ENCODE measurements at regions not wholly inside any gene's neighbourhood (a gene's known extent, or its start where the extent isn't known, plus 50 kb on each side); places are given as distances from the start of the nearest gene placed in this dataset.

GRCh38 chr3:20808864-20809263, 622.9 kb upstream of the SGO1 start:
- H3K27me3 ChIP-seq (ENCODE audit: control insufficient read depth in 2 of 2, insufficient read depth in 2 of 2, low read length in 2 of 2) = no peaks in the 10 kb centered on the region
- H2AFZ ChIP-seq (ENCODE audit: insufficient read depth, low read depth, low read length, poor library complexity, severe bottlenecking) = no peak overlapping the region
- Mint-ChIP-seq H3K9me3 (peaks cover 0 to 13% (median 3%) of the 10 kb centered on the region in 7 donors), H3K4me3 (no peak overlapping the region), H3K36me3 (no peaks in the 10 kb centered on the region), H3K27ac (no peak overlapping the region), H3K4me1 (no peaks in the 10 kb centered on the region), H3K27me3 (ENCODE audit: low read depth in 3 of 3) (no peaks in the 10 kb centered on the region)
- H3K4me2 ChIP-seq (replicated peaks; ENCODE audit: extremely low read depth, low read length, poor library complexity, severe bottlenecking) = no peak overlapping the region
- H3K79me2 ChIP-seq (ENCODE audit: insufficient read depth, low read length) = no peaks in the 10 kb centered on the region
- H4K20me1 ChIP-seq (ENCODE audit: insufficient read depth, low read length) = no peaks in the 10 kb centered on the region
- intact Hi-C loops (cut with micrococcal nuclease) = no loop called here
- H3K36me3 ChIP-seq (replicated peaks in 1 of 2; ENCODE audit: control insufficient read depth in 1 of 2, insufficient read depth in 2 of 2, low read length in 2 of 2) = no peaks in the 10 kb centered on the region
- DNase-seq = no peak
- no peak overlapping the region for H3K4me3 ChIP-seq (replicated peaks in 1 of 3; ENCODE audit: low read depth in 2 of 3, low read length in 3 of 3)
- H3K27ac ChIP-seq (ENCODE audit: low read depth in 1 of 2, low read length in 2 of 2) = no peak overlapping the region
- no peaks in the 10 kb centered on the region for H3K4me1 ChIP-seq (ENCODE audit: control insufficient read depth in 1 of 2, insufficient read depth in 2 of 2, low read length in 2 of 2)
- H3K9ac ChIP-seq (ENCODE audit: insufficient read depth, low read length, poor library complexity, severe bottlenecking) = no peak overlapping the region
- 100% methylated on average over 1 of the region's 2 CpGs for WGBS (ENCODE audit: insufficient coverage)
- no peak for TF ChIP-seq CTCF (IDR thresholded peaks at IDR 0.05)
- no peaks in the 10 kb centered on the region for H3K9me3 ChIP-seq (replicated peaks in 1 of 2; ENCODE audit: control insufficient read depth in 1 of 2, insufficient read depth in 1 of 2, low read length in 2 of 2)

GRCh38 chr3:20798666-20799065, 612.7 kb upstream of the SGO1 start:
- Mint-ChIP-seq H3K27ac (no peak overlapping the region), H3K4me1 (no peaks in the 10 kb centered on the region), H3K9me3 (peaks cover 2 to 9% (median 4%) of the 10 kb centered on the region in 7 donors), H3K27me3 (ENCODE audit: low read depth in 3 of 3) (peaks cover 0 to 1% (median 1%) of the 10 kb centered on the region in 3 donors), H3K36me3 (no peaks in the 10 kb centered on the region), H3K4me3 (no peak overlapping the region)
- Histone ChIP-seq H3K79me2 (ENCODE audit: insufficient read depth, low read length) (no peaks in the 10 kb centered on the region), H3K27me3 (ENCODE audit: control insufficient read depth in 2 of 2, insufficient read depth in 2 of 2, low read length in 2 of 2) (no peaks in the 10 kb centered on the region), H3K4me2 (replicated peaks; ENCODE audit: extremely low read depth, low read length, poor library complexity, severe bottlenecking) (no peak overlapping the region), H3K4me1 (ENCODE audit: control insufficient read depth in 1 of 2, insufficient read depth in 2 of 2, low read length in 2 of 2) (no peaks in the 10 kb centered on the region), H3K27ac (ENCODE audit: low read depth in 1 of 2, low read length in 2 of 2) (no peak overlapping the region), H3K4me3 (replicated peaks in 1 of 3; ENCODE audit: low read depth in 2 of 3, low read length in 3 of 3) (no peak overlapping the region), H2AFZ (ENCODE audit: insufficient read depth, low read depth, low read length, poor library complexity, severe bottlenecking) (no peak overlapping the region), H3K36me3 (replicated peaks in 1 of 2; ENCODE audit: control insufficient read depth in 1 of 2, insufficient read depth in 2 of 2, low read length in 2 of 2) (no peaks in the 10 kb centered on the region), H3K9me3 (replicated peaks in 1 of 2; ENCODE audit: control insufficient read depth in 1 of 2, insufficient read depth in 1 of 2, low read length in 2 of 2) (peaks cover 6 to 30% of the 10 kb centered on the region in 2 donors), H4K20me1 (ENCODE audit: insufficient read depth, low read length) (no peaks in the 10 kb centered on the region), H3K9ac (ENCODE audit: insufficient read depth, low read length, poor library complexity, severe bottlenecking) (no peak overlapping the region)
- DNase-seq = no peak
- intact Hi-C loops (cut with micrococcal nuclease) = no loop called here
- WGBS (ENCODE audit: insufficient coverage) = no CpG with 5 or more reads among the region's 1 CpG
- no peak for TF ChIP-seq CTCF (IDR thresholded peaks at IDR 0.05)

All from CD14-positive monocyte (primary cell).